ENCODE measurements at regions not wholly inside any gene's neighbourhood (a gene's known extent, or its start where the extent isn't known, plus 50 kb on each side); places are given as distances from the start of the nearest gene placed in this dataset.

- no peak for TF ChIP-seq POLR2A (IDR thresholded peaks at IDR 0.05)
- no peak for TF ChIP-seq CTCF (IDR thresholded peaks at IDR 0.05)
- no peak for TF ChIP-seq POLR2AphosphoS5 (IDR thresholded peaks at IDR 0.05)
Observed at GRCh38 chr13:111858571-111858970, 208.4 kb upstream of the SOX1 start.
